ENCODE measurements at regions not wholly inside any gene's neighbourhood (a gene's known extent, or its start where the extent isn't known, plus 50 kb on each side); places are given as distances from the start of the nearest gene placed in this dataset.

GRCh38 chr4:4808086-4808485, 51.4 kb upstream of the MSX1 start:
- Mint-ChIP-seq H3K27me3 (peaks cover 0 to 28% (median 27%) of the 10 kb centered on the region in 5 donors), H3K9me3 (peaks cover 6 to 62% (median 24%) of the 10 kb centered on the region in 11 donors), H3K4me1 (no peaks in the 10 kb centered on the region), H3K36me3 (peaks cover 0 to 4% (median 3%) of the 10 kb centered on the region in 5 donors), H3K27ac (no peak overlapping the region), H3K4me3 (no peak overlapping the region)
- ChIA-PET POLR2A (no interaction called here), CTCF (no interaction called here)
- H3K4me3 ChIP-seq (ENCODE audit: low read length): no peak overlapping the region
- H3K9me3 ChIP-seq (ENCODE audit: control insufficient read depth in 2 of 3, low read length in 3 of 3): peaks cover 0 to 10% (median 0%) of the 10 kb centered on the region in 3 experiments
- no peak overlapping the region for H3K27ac ChIP-seq (ENCODE audit: low read depth, low read length)
- H3K27me3 ChIP-seq (ENCODE audit: control insufficient read depth in 2 of 2, insufficient read depth in 2 of 2, low read length in 2 of 2): no peaks in the 10 kb centered on the region
- ATAC-seq (no peak), DNase-seq (no peak)
- intact Hi-C loops (cut with micrococcal nuclease): no loop called here
- H3K36me3 ChIP-seq (ENCODE audit: control insufficient read depth in 2 of 3, insufficient read depth in 3 of 3, low read length in 3 of 3): no peaks in the 10 kb centered on the region
- H3K4me1 ChIP-seq (ENCODE audit: control insufficient read depth in 2 of 2, insufficient read depth in 2 of 2, low read length in 2 of 2): no peaks in the 10 kb centered on the region

DNA sequence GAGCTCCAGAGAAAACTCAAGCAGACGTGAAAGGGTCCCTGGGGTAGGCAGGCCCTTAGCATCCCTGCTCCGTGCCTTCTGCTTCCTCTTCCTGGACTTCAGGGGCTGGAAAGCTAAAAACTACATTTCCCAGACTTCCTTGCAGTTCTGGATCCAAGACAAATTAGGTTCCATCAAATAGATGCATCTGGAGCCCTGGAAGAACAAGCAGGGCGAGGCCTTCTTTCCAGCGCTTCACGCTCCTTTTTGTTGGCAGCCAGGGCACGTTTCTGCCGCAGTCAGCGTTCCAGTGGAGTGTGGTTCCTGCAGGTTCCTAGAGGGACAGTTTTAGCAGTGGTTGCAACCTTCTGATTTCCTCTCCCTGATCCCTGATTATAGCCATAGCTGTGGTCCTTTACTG, 53.6 kb upstream of the MSX1 start:
- POLR2A ChIA-PET: no interaction called here
- no peaks in the 10 kb centered on the region for H3K27me3 ChIP-seq (ENCODE audit: control insufficient read depth in 2 of 2, insufficient read depth in 2 of 2, low read length in 2 of 2)
- Mint-ChIP-seq H3K4me1 (no peaks in the 10 kb centered on the region), H3K9me3 (peaks cover 6 to 44% (median 17%) of the 10 kb centered on the region in 11 donors), H3K4me3 (no peak overlapping the region), H3K27me3 (peaks cover 0 to 17% (median 8%) of the 10 kb centered on the region in 5 donors), H3K27ac (no peak overlapping the region), H3K36me3 (peaks cover 0 to under 1% (median 0%) of the 10 kb centered on the region in 5 donors)
- DNase-seq (no peak), ATAC-seq (no peak)
- no peak overlapping the region for H3K27ac ChIP-seq (ENCODE audit: low read depth, low read length)
- H3K4me3 ChIP-seq (ENCODE audit: low read length): no peak overlapping the region
- intact Hi-C loops (cut with micrococcal nuclease): no loop called here
- CTCF ChIA-PET: no interaction called here
- peaks cover 0 to 6% (median 0%) of the 10 kb centered on the region in 3 experiments for H3K9me3 ChIP-seq (ENCODE audit: control insufficient read depth in 2 of 3, low read length in 3 of 3)
- H3K36me3 ChIP-seq (ENCODE audit: control insufficient read depth in 2 of 3, insufficient read depth in 3 of 3, low read length in 3 of 3): no peaks in the 10 kb centered on the region
- H3K4me1 ChIP-seq (ENCODE audit: control insufficient read depth in 2 of 2, insufficient read depth in 2 of 2, low read length in 2 of 2): no peaks in the 10 kb centered on the region

GRCh38 chr4:4803912-4804296, 55.6 kb upstream of the MSX1 start:
- ChIA-PET POLR2A (no interaction called here), CTCF (no interaction called here)
- Histone ChIP-seq H3K4me1 (ENCODE audit: control insufficient read depth in 2 of 2, insufficient read depth in 2 of 2, low read length in 2 of 2) (no peaks in the 10 kb centered on the region), H3K27ac (ENCODE audit: low read depth, low read length) (no peak overlapping the region), H3K9me3 (ENCODE audit: control insufficient read depth in 2 of 3, low read length in 3 of 3) (no peaks in the 10 kb centered on the region), H3K4me3 (ENCODE audit: low read length) (no peak overlapping the region), H3K27me3 (ENCODE audit: control insufficient read depth in 2 of 2, insufficient read depth in 2 of 2, low read length in 2 of 2) (no peaks in the 10 kb centered on the region), H3K36me3 (ENCODE audit: control insufficient read depth in 2 of 3, insufficient read depth in 3 of 3, low read length in 3 of 3) (no peaks in the 10 kb centered on the region)
- Mint-ChIP-seq H3K27me3 (peaks cover under 1 to 16% (median 5%) of the 10 kb centered on the region in 5 donors), H3K4me1 (no peaks in the 10 kb centered on the region), H3K27ac (no peak overlapping the region), H3K36me3 (no peaks in the 10 kb centered on the region), H3K9me3 (peaks cover 3 to 36% (median 17%) of the 10 kb centered on the region in 11 donors), H3K4me3 (no peak overlapping the region)
- ATAC-seq: no peak
- no peak for DNase-seq
- intact Hi-C loops (cut with micrococcal nuclease): no loop called here

DNA sequence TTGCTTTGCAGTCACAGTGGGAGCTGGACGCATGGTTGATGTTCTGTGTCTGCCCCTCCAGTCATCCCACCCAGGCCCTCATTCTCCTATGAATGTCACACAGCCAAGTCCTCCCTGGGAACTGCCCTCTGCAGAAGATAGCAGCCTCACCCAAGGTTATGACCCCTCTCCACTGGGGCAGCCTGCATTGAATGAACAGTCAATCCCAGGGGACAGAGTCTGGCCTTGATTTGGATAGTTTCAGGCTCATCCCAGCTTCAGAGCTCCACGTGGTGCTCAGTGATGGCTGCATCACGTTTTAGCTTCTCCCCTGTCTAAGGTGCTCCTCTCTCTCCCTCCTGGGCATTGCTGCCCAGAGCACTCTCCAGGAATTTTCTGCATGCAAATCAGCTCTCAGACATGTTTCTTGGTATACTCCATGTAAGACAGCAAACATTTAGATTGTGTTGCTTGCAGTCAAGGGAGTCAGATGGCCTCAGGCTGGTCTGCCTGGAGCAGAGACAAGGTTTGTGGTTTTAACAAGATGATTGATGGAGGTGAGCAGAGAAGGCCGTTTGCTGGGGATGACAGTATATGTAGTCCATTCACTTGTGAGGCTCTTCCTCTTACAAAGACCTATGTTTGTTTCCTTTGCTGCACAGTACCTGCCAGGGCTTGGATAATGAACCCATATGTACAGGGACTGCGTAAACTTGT, 56.1 kb upstream of the MSX1 start:
- intact Hi-C loops (cut with micrococcal nuclease): no loop called here
- ChIA-PET POLR2A (no interaction called here), CTCF (no interaction called here)
- no peak overlapping the region for H3K4me3 ChIP-seq (ENCODE audit: low read length)
- no peaks in the 10 kb centered on the region for H3K4me1 ChIP-seq (ENCODE audit: control insufficient read depth in 2 of 2, insufficient read depth in 2 of 2, low read length in 2 of 2)
- ATAC-seq (no peak), DNase-seq (no peak)
- no peaks in the 10 kb centered on the region for H3K27me3 ChIP-seq (ENCODE audit: control insufficient read depth in 2 of 2, insufficient read depth in 2 of 2, low read length in 2 of 2)
- Mint-ChIP-seq H3K36me3 (no peaks in the 10 kb centered on the region), H3K4me3 (no peak overlapping the region), H3K27me3 (peaks cover under 1 to 16% (median 4%) of the 10 kb centered on the region in 5 donors), H3K4me1 (no peaks in the 10 kb centered on the region), H3K27ac (no peak overlapping the region), H3K9me3 (peaks cover 4 to 38% (median 15%) of the 10 kb centered on the region in 11 donors)
- no peaks in the 10 kb centered on the region for H3K36me3 ChIP-seq (ENCODE audit: control insufficient read depth in 2 of 3, insufficient read depth in 3 of 3, low read length in 3 of 3)
- no peak overlapping the region for H3K27ac ChIP-seq (ENCODE audit: low read depth, low read length)
- no peaks in the 10 kb centered on the region for H3K9me3 ChIP-seq (ENCODE audit: control insufficient read depth in 2 of 3, low read length in 3 of 3)

GRCh38 chr4:4800646-4801408, 58.6 kb upstream of the MSX1 start:
- ATAC-seq: no peak
- CTCF ChIA-PET: interaction anchor here (0.8 kb wide), 1 partner anchor 1529 kb away, joined by 3 read pairs; no protein-coding TSS in a partner anchor
- Mint-ChIP-seq H3K27me3 (peaks cover 2 to 14% (median 8%) of the 10 kb centered on the region in 5 donors), H3K9me3 (peaks cover 2 to 44% (median 10%) of the 10 kb centered on the region in 11 donors), H3K4me1 (peaks cover 0 to 1% (median 0%) of the 10 kb centered on the region in 7 donors), H3K36me3 (peaks cover 0 to 5% (median 0%) of the 10 kb centered on the region in 5 donors), H3K27ac (no peak overlapping the region), H3K4me3 (no peak overlapping the region)
- intact Hi-C loops (cut with micrococcal nuclease): no loop called here
- no peaks in the 10 kb centered on the region for H3K4me1 ChIP-seq (ENCODE audit: control insufficient read depth in 2 of 2, insufficient read depth in 2 of 2, low read length in 2 of 2)
- no peaks in the 10 kb centered on the region for H3K9me3 ChIP-seq (ENCODE audit: control insufficient read depth in 2 of 3, low read length in 3 of 3)
- POLR2A ChIA-PET: no interaction called here
- H3K4me3 ChIP-seq (ENCODE audit: low read length): no peak overlapping the region
- DNase-seq: no peak
- H3K27ac ChIP-seq (ENCODE audit: low read depth, low read length): no peak overlapping the region
- no peaks in the 10 kb centered on the region for H3K27me3 ChIP-seq (ENCODE audit: control insufficient read depth in 2 of 2, insufficient read depth in 2 of 2, low read length in 2 of 2)
- H3K36me3 ChIP-seq (ENCODE audit: control insufficient read depth in 2 of 3, insufficient read depth in 3 of 3, low read length in 3 of 3): no peaks in the 10 kb centered on the region

DNA sequence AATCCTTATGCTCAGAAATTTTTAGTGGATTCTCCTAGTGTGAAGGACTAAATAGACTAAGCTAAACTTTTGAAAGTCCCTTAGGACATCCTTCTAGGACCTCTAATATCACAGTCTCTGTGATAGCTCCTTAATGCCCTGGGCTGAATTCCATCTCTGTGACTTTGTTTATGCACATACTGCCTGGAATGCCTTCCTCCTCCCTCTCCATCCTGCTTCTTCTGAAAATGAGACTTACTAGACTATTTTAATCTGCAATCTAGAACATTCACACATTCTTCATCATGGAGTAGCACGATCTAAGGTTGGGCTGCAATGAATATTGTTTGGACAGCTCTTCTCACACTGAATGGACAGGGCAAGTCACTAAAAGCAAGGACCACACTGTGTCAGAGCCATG, 65.0 kb upstream of the MSX1 start:
- CTCF ChIA-PET: no interaction called here
- no peak overlapping the region for H3K4me3 ChIP-seq (ENCODE audit: low read length)
- Mint-ChIP-seq H3K4me3 (no peak overlapping the region), H3K9me3 (peaks cover 14 to 72% (median 20%) of the 10 kb centered on the region in 11 donors), H3K4me1 (peaks cover 0 to 6% (median 0%) of the 10 kb centered on the region in 7 donors), H3K27me3 (peaks cover 2 to 25% (median 10%) of the 10 kb centered on the region in 5 donors), H3K36me3 (peaks cover 2 to 13% (median 5%) of the 10 kb centered on the region in 5 donors), H3K27ac (no peak overlapping the region)
- no peaks in the 10 kb centered on the region for H3K27me3 ChIP-seq (ENCODE audit: control insufficient read depth in 2 of 2, insufficient read depth in 2 of 2, low read length in 2 of 2)
- no peak overlapping the region for H3K27ac ChIP-seq (ENCODE audit: low read depth, low read length)
- ATAC-seq (no peak), DNase-seq (no peak)
- intact Hi-C loops (cut with micrococcal nuclease): no loop called here
- H3K4me1 ChIP-seq (ENCODE audit: control insufficient read depth in 2 of 2, insufficient read depth in 2 of 2, low read length in 2 of 2): no peaks in the 10 kb centered on the region
- POLR2A ChIA-PET: no interaction called here
- peaks cover 0 to 10% (median 0%) of the 10 kb centered on the region in 3 experiments for H3K9me3 ChIP-seq (ENCODE audit: control insufficient read depth in 2 of 3, low read length in 3 of 3)
- H3K36me3 ChIP-seq (ENCODE audit: control insufficient read depth in 2 of 3, insufficient read depth in 3 of 3, low read length in 3 of 3): no peaks in the 10 kb centered on the region

Measured in naive thymus-derived CD4-positive, alpha-beta T cell (primary cell).